Upper lobe of left lung (tissue), 6 donors: ENCODE measurements at regions not wholly inside any gene's neighbourhood (a gene's known extent, or its start where the extent isn't known, plus 50 kb on each side); places are given as distances from the start of the nearest gene placed in this dataset.

ENCODE experiments used
- ATAC-seq, 2 donors: fragments of 200-7000 bp; cut with Tn5 transposase; one replicate each; pipeline ENCODE4 v1.9.1; 2022; ENCODE audit warnings: mild to moderate bottlenecking in 2 of 2, moderate library complexity in 2 of 2; ENCODE audit not compliant: low FRiP score in 2 of 2
- DNase-seq, 2 donors: peaks; one replicate each; pipeline ENCODE4 v3.0.0-alpha.2; 2019 to 2020
- H3K27ac ChIP-seq, 4 donors: fragments of 200-600 bp; sonication (generic); one replicate each; pipeline ENCODE4 v1.5.1; 2016 to 2019
- H3K27me3 ChIP-seq, 4 donors: fragments of 200-600 bp; sonication (generic); one replicate each; pipeline ENCODE4 v1.5.1; 2017 to 2019
- H3K36me3 ChIP-seq, 4 donors: fragments of 200-600 bp; sonication (generic); one replicate each; pipeline ENCODE4 v1.5.1; 2016 to 2019
- H3K4me1 ChIP-seq, 4 donors: fragments of 200-600 bp; sonication (generic); one replicate each; pipeline ENCODE4 v1.5.1; 2018 to 2019
- H3K4me3 ChIP-seq, 4 donors: fragments of 200-600 bp; sonication (generic); one replicate each; pipeline ENCODE4 v1.5.1; 2017 to 2019; ENCODE audit warnings: mild to moderate bottlenecking in 2 of 4, moderate library complexity in 1 of 4
- H3K9me3 ChIP-seq, 4 donors: fragments of 200-600 bp; sonication (generic); one replicate each; pipeline ENCODE4 v1.5.1; 2018 to 2019
- EP300 ChIP-seq, 4 donors: sonication (generic); formaldehyde crosslinking; IDR thresholded peaks; one replicate each; pipeline ENCODE4 v1.5.1; 2017; ENCODE audit warnings: antibody characterized with exemption in 4 of 4, control low read depth in 2 of 4
- POLR2A ChIP-seq, 4 donors: fragments of 450-650 bp; IDR thresholded peaks; one replicate each; pipeline ENCODE4 v1.5.1; 2016 to 2017; ENCODE audit warnings: antibody characterized with exemption in 4 of 4, mild to moderate bottlenecking in 2 of 4
- POLR2AphosphoS5 ChIP-seq, 2 donors: sonication (generic); formaldehyde crosslinking; IDR thresholded peaks; one replicate each; pipeline ENCODE4 v1.5.1; 2017; ENCODE audit warnings: antibody characterized with exemption in 2 of 2
- WGBS, 2 donors: methylation state at CpG; one replicate each; pipeline ENCODE4 v1.1.5; 2017 to 2018; 5-methylcytosine and 5-hydroxymethylcytosine counted together
- TF ChIP-seq, protein P1 (sequence below), 6 experiments: fragments of 450-650 bp in 4 of 6; fragments of 200-600 bp in 2 of 6; sonication (generic) in 2 of 6; IDR thresholded peaks; one replicate each; pipeline ENCODE4 v1.5.1; 2016 to 2019; ENCODE audit warnings: antibody characterized with exemption in 6 of 6
- donor health status: DM: no; HTN: no; CAD: no; lungs with moderate emphysema.
- donor health status: DM: no; HTN: yes; CAD: no; lungs with severe emphysema.

DNA sequence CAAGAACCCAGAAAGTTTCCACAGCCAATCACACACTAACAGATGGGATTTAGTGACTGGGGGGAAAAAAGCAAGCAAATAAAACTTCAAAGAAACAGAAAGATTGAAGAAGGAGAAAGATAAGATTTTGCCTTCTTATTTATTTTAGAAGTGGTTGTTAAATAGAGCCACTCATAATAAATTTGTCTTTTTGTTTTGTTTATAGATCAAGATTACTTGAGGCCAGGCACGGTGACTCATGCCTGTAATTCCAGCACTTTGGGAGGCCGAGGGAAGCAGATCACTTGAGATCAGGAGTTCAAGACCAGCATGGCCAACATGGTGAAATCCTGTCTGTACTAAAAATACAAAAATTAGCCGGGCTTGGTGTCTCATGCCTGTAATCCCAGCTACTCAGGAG lies 94.9 kb upstream of the RANBP3L start:
- no peak for ATAC-seq
- 27 to 36% methylated on average over 3 of the region's 3 CpGs for WGBS, 2 donors
- Histone ChIP-seq H3K36me3 (no peaks in the 10 kb centered on the region), H3K27me3 (no peaks in the 10 kb centered on the region), H3K4me3 (no peak overlapping the region), H3K4me1 (peaks cover 0 to 9% (median 0%) of the 10 kb centered on the region in 4 donors), H3K27ac (no peak overlapping the region), H3K9me3 (no peaks in the 10 kb centered on the region)
- TF ChIP-seq, protein P1, sequence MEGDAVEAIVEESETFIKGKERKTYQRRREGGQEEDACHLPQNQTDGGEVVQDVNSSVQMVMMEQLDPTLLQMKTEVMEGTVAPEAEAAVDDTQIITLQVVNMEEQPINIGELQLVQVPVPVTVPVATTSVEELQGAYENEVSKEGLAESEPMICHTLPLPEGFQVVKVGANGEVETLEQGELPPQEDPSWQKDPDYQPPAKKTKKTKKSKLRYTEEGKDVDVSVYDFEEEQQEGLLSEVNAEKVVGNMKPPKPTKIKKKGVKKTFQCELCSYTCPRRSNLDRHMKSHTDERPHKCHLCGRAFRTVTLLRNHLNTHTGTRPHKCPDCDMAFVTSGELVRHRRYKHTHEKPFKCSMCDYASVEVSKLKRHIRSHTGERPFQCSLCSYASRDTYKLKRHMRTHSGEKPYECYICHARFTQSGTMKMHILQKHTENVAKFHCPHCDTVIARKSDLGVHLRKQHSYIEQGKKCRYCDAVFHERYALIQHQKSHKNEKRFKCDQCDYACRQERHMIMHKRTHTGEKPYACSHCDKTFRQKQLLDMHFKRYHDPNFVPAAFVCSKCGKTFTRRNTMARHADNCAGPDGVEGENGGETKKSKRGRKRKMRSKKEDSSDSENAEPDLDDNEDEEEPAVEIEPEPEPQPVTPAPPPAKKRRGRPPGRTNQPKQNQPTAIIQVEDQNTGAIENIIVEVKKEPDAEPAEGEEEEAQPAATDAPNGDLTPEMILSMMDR (IDR thresholded peaks at IDR 0.05): no peak
- TF ChIP-seq POLR2AphosphoS5 (IDR thresholded peaks at IDR 0.05) (no peak), EP300 (IDR thresholded peaks at IDR 0.05) (no peak), POLR2A (IDR thresholded peaks at IDR 0.05) (no peak)
- no peak for DNase-seq

DNA sequence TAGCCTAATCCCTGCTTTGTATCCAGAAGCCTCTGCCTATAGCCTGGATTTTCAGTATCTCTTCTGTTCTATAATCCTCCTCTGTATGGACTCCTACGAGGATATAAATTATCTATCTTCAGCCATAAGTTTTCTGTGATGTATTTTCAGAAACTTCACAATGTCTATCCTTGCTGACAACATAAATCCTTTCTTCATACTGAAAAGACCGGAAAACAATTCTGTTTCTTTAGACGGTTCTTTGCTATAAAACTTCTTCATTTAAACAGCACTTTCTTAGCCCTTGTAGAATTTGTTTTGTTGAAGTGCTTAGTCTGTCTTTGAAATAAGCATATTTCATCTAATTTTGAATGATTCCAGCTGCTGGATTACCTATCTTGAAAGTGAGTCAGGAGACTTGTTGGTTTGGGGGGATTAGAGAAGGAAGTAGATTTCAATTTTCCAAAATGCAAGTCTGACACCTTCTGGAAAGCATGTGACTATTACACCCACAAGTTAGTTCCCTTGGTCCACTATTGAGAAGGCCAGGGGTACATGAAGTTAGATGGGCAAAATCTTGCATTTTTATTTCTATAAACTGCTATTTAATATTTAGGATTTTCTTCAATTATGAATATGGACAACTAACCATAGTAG lies 96.3 kb upstream of the RANBP3L start:
- no peak overlapping the region for H3K27ac ChIP-seq
- no peak overlapping the region for H3K4me3 ChIP-seq
- TF ChIP-seq POLR2A (IDR thresholded peaks at IDR 0.05): no peak
- TF ChIP-seq POLR2AphosphoS5 (IDR thresholded peaks at IDR 0.05): no peak
- TF ChIP-seq, protein P1 (IDR thresholded peaks at IDR 0.05): peak in 2 of 6 experiments; percentile 6 to 34
- TF ChIP-seq EP300 (IDR thresholded peaks at IDR 0.05): no peak
- 79 to 81% methylated on average over 3 of the region's 3 CpGs for WGBS, 2 donors
- no peaks in the 10 kb centered on the region for H3K36me3 ChIP-seq
- no peaks in the 10 kb centered on the region for H3K27me3 ChIP-seq
- ATAC-seq: peak in 1 of 2 donors; percentile 80
- no peaks in the 10 kb centered on the region for H3K9me3 ChIP-seq
- no peaks in the 10 kb centered on the region for H3K4me1 ChIP-seq
- no peak for DNase-seq

DNA sequence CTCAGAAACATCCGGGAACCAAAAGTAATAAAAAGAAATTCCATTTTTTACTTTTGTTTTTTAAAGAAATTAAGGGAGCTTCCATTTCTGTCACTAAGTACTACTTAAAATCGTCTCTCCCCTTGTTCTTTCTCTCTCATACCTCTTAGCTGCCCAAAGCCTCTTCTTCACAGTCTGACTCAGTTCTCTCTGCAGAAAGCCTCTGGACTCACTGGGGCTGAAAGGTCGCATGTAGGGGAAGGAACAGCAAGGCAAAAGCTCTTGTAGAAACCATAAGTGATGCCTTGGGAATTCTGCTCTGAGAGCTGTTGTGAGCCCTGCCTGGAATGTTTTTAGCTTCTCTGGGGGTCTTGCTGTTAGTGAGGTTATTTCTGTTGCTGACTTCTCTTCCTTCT lies 100.8 kb upstream of the RANBP3L start:
- Histone ChIP-seq H3K27ac (peak overlapping the region in 1 of 4 donors; percentile 76), H3K9me3 (no peaks in the 10 kb centered on the region), H3K4me3 (no peak overlapping the region), H3K36me3 (no peaks in the 10 kb centered on the region), H3K4me1 (peaks cover 0 to 4% (median 1%) of the 10 kb centered on the region in 4 donors), H3K27me3 (no peaks in the 10 kb centered on the region)
- 76 to 85% methylated on average over 3 of the region's 3 CpGs for WGBS, 2 donors
- ATAC-seq (no peak), DNase-seq (no peak)
- no peak for TF ChIP-seq POLR2AphosphoS5 (IDR thresholded peaks at IDR 0.05)
- no peak for TF ChIP-seq EP300 (IDR thresholded peaks at IDR 0.05)
- TF ChIP-seq, protein P1 (IDR thresholded peaks at IDR 0.05): no peak
- no peak for TF ChIP-seq POLR2A (IDR thresholded peaks at IDR 0.05)

DNA sequence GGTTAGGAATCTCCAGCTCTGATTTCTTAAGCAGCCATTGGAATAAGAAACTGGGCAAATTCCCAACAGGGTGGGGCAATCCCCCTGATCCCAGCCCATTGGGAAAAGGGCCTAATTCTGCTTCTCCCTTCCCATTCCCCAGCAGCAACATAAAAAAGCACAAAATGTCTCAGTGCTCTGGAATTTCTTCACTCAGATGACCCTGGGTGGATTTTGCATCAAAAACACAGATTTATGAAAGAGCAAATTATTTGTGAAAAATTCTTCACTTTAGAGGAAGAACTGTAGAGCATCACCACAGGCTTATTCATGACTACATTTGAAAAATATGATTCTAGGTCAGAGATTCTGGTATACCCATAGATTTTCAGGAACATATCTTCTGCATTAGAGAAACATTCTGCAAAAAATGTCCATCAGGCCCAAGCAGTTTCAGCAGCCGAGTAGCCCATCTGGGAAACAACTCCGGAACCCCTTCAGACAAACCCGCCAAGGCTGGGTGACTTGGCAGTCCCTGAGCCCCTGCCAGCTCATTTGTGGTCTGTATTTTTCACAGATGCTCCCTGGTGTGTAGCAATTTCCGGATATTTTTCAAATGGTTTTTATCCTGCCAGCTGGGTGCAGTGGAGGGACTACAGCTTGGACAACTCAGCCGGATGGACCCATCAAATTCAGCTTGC lies 102.1 kb upstream of the RANBP3L start:
- DNase-seq (peak in 1 of 2 donors; percentile 35), ATAC-seq (peak; percentile 55 to 78)
- Histone ChIP-seq H3K4me1 (peaks cover 0 to 4% (median 1%) of the 10 kb centered on the region in 4 donors), H3K4me3 (no peak overlapping the region), H3K27me3 (no peaks in the 10 kb centered on the region), H3K36me3 (no peaks in the 10 kb centered on the region), H3K27ac (peak overlapping the region; percentile 27 to 76 (median 44)), H3K9me3 (no peaks in the 10 kb centered on the region)
- peak in 1 of 2 donors; percentile 21 for TF ChIP-seq POLR2AphosphoS5 (IDR thresholded peaks at IDR 0.05)
- no peak for TF ChIP-seq EP300 (IDR thresholded peaks at IDR 0.05)
- TF ChIP-seq, protein P1 (IDR thresholded peaks at IDR 0.05): no peak
- TF ChIP-seq POLR2A (IDR thresholded peaks at IDR 0.05): no peak
- WGBS, 2 donors: 44 to 51% methylated on average over 5 of the region's 5 CpGs
